ENCODE measurements at regions not wholly inside any gene's neighbourhood (a gene's known extent, or its start where the extent isn't known, plus 50 kb on each side); places are given as distances from the start of the nearest gene placed in this dataset.

- no peak for TF ChIP-seq SRF (IDR thresholded peaks at IDR 0.05; ENCODE audit: low read depth)
- TF ChIP-seq ZFX (IDR thresholded peaks at IDR 0.05) = no peak
- TF ChIP-seq JUND (IDR thresholded peaks at IDR 0.05) = no peak
- TF ChIP-seq CEBPB (IDR thresholded peaks at IDR 0.05; ENCODE audit: low read depth) = no peak
- no peak for TF ChIP-seq TCF7L2 (IDR thresholded peaks at IDR 0.05; ENCODE audit: borderline replicate concordance, extremely low read depth, insufficient read depth, insufficient read length)
- no peak for TF ChIP-seq ZBTB33 (IDR thresholded peaks at IDR 0.05; ENCODE audit: extremely low read depth, insufficient replicate concordance, low read length)
- TF ChIP-seq ELF1 (IDR thresholded peaks at IDR 0.05; ENCODE audit: borderline replicate concordance, low read depth) = no peak
- TF ChIP-seq YY1 (IDR thresholded peaks at IDR 0.05; ENCODE audit: extremely low read depth, insufficient replicate concordance, low read depth, low read length) = no peak
- no peak for TF ChIP-seq RAD21 (IDR thresholded peaks at IDR 0.05; ENCODE audit: low read depth)
- TF ChIP-seq EGR1 (IDR thresholded peaks at IDR 0.05; ENCODE audit: low read depth) = no peak
- no peak for TF ChIP-seq POLR2A (IDR thresholded peaks at IDR 0.05; ENCODE audit: borderline replicate concordance, extremely low read depth, insufficient read depth, insufficient read length)
- ATAC-seq (no peak), DNase-seq (ENCODE audit: low read depth, low spot score) (no peak)
- Histone ChIP-seq H3K79me2 (ENCODE audit: insufficient read depth, low read length) (no peaks in the 10 kb centered on the region), H3K9ac (ENCODE audit: low read length) (no peak overlapping the region), H2AFZ (ENCODE audit: low read depth, low read length, poor library complexity, severe bottlenecking) (no peak overlapping the region), H3K36me3 (ENCODE audit: control insufficient read depth in 1 of 2, insufficient read depth in 2 of 2, low read length in 2 of 2) (no peaks in the 10 kb centered on the region), H3K9me2 (ENCODE audit: insufficient read depth) (no peaks in the 10 kb centered on the region), H3K27ac (ENCODE audit: low read depth, low read length) (no peak overlapping the region), H4K20me1 (ENCODE audit: insufficient read depth) (no peaks in the 10 kb centered on the region), H3K9me3 (ENCODE audit: control insufficient read depth in 1 of 2, insufficient read depth in 1 of 2, low read depth in 1 of 2, low read length in 2 of 2) (no peaks in the 10 kb centered on the region), H3K4me1 (ENCODE audit: control insufficient read depth in 1 of 2, insufficient read depth in 2 of 2, low read length in 2 of 2) (no peaks in the 10 kb centered on the region), H3K4me2 (ENCODE audit: low read length) (no peak overlapping the region), H3K27me3 (ENCODE audit: insufficient read depth, low read length) (0 out of 2 replicates have a peak, but pooled peaks cover 3% of the 10 kb centered on the region), H3K4me3 (replicated peaks in 1 of 2; ENCODE audit: low read depth in 1 of 2, low read length in 2 of 2) (no peak overlapping the region)
- RAD21 ChIA-PET (ENCODE audit: low non-redundant PET in 1 of 2, low total read pairs in 2 of 2, uncharacterized antibody in 2 of 2, unreplicated experiment in 2 of 2) = no interaction called here
- BruUV-seq (replicated peaks) = no TSS peak
- POLR2A ChIA-PET = no interaction called here
- CTCF ChIA-PET = no interaction called here
- intact Hi-C loops (cut with micrococcal nuclease) = no loop called here
Observed at GRCh38 chr6:37759221-37760144, 60.0 kb upstream of the ZFAND3 start.

Data from HCT116 (cell line).